ENCODE measurements at regions not wholly inside any gene's neighbourhood (a gene's known extent, or its start where the extent isn't known, plus 50 kb on each side); places are given as distances from the start of the nearest gene placed in this dataset.

GRCh38 chr10:92747066-92747465 lies 57.3 kb downstream of the HHEX start:
- TF ChIP-seq EP300 (IDR thresholded peaks at IDR 0.05; ENCODE audit: borderline replicate concordance) (no peak), TCF12 (IDR thresholded peaks at IDR 0.05; ENCODE audit: low read depth) (no peak), TAF1 (IDR thresholded peaks at IDR 0.05; ENCODE audit: low read depth) (no peak)
